ENCODE measurements at regions not wholly inside any gene's neighbourhood (a gene's known extent, or its start where the extent isn't known, plus 50 kb on each side); places are given as distances from the start of the nearest gene placed in this dataset.

GRCh38 chr17:79141578-79142355 is 67.1 kb downstream of the ENGASE start:
- DNase-seq (ENCODE audit: low spot score), result no peak
- Histone ChIP-seq H3K4me1 (peaks cover 0 to 3% of the 10 kb centered on the region in 2 donors), H3K27ac (no peak overlapping the region), H3K27me3 (peaks cover 0 to 3% of the 10 kb centered on the region in 2 donors), H3K9me3 (no peaks in the 10 kb centered on the region), H3K36me3 (no peaks in the 10 kb centered on the region), H3K4me3 (no peak overlapping the region)
- no peak for TF ChIP-seq CTCF (IDR thresholded peaks at IDR 0.05)

- Histone ChIP-seq H3K4me3 (no peak overlapping the region), H3K27ac (no peak overlapping the region), H3K4me1 (peaks cover 0 to 3% of the 10 kb centered on the region in 2 donors), H3K36me3 (no peaks in the 10 kb centered on the region), H3K9me3 (no peaks in the 10 kb centered on the region), H3K27me3 (peaks cover 0 to 3% of the 10 kb centered on the region in 2 donors)
- no peak for DNase-seq (ENCODE audit: low spot score)
- no peak for TF ChIP-seq CTCF (IDR thresholded peaks at IDR 0.05)
These were observed 64.2 kb downstream of the ENGASE start for GRCh38 chr17:79138826-79139225.

GRCh38 chr17:79137789-79138165 is 63.2 kb downstream of the ENGASE start:
- Histone ChIP-seq H3K27ac (no peak overlapping the region), H3K4me3 (no peak overlapping the region), H3K36me3 (no peaks in the 10 kb centered on the region), H3K9me3 (no peaks in the 10 kb centered on the region), H3K27me3 (peaks cover 0 to 3% of the 10 kb centered on the region in 2 donors), H3K4me1 (peaks cover 0 to 3% of the 10 kb centered on the region in 2 donors)
- no peak for DNase-seq (ENCODE audit: low spot score)
- TF ChIP-seq CTCF (IDR thresholded peaks at IDR 0.05), result no peak

GRCh38 chr17:79137015-79137788 is 62.6 kb downstream of the ENGASE start:
- Histone ChIP-seq H3K9me3 (no peaks in the 10 kb centered on the region), H3K4me1 (peaks cover 0 to 3% of the 10 kb centered on the region in 2 donors), H3K4me3 (no peak overlapping the region), H3K27me3 (peaks cover 0 to 3% of the 10 kb centered on the region in 2 donors), H3K36me3 (no peaks in the 10 kb centered on the region), H3K27ac (no peak overlapping the region)
- no peak for DNase-seq (ENCODE audit: low spot score)
- TF ChIP-seq CTCF (IDR thresholded peaks at IDR 0.05), result no peak

- no peak for DNase-seq (ENCODE audit: low spot score)
- H3K27me3 ChIP-seq, result no peaks in the 10 kb centered on the region
These were observed 62.0 kb downstream of the ENGASE start for GRCh38 chr17:79136596-79136995.

More at GRCh38 chr17:79136596-79136995, 62.0 kb downstream of the ENGASE start:
- TF ChIP-seq CTCF (IDR thresholded peaks at IDR 0.05), result no peak
- peaks cover 0 to 3% of the 10 kb centered on the region in 2 donors for H3K4me1 ChIP-seq
- no peak overlapping the region for H3K27ac ChIP-seq
- no peaks in the 10 kb centered on the region for H3K9me3 ChIP-seq
- no peak overlapping the region for H3K4me3 ChIP-seq
- no peaks in the 10 kb centered on the region for H3K36me3 ChIP-seq
